ENCODE measurements at regions not wholly inside any gene's neighbourhood (a gene's known extent, or its start where the extent isn't known, plus 50 kb on each side); places are given as distances from the start of the nearest gene placed in this dataset.

DNA sequence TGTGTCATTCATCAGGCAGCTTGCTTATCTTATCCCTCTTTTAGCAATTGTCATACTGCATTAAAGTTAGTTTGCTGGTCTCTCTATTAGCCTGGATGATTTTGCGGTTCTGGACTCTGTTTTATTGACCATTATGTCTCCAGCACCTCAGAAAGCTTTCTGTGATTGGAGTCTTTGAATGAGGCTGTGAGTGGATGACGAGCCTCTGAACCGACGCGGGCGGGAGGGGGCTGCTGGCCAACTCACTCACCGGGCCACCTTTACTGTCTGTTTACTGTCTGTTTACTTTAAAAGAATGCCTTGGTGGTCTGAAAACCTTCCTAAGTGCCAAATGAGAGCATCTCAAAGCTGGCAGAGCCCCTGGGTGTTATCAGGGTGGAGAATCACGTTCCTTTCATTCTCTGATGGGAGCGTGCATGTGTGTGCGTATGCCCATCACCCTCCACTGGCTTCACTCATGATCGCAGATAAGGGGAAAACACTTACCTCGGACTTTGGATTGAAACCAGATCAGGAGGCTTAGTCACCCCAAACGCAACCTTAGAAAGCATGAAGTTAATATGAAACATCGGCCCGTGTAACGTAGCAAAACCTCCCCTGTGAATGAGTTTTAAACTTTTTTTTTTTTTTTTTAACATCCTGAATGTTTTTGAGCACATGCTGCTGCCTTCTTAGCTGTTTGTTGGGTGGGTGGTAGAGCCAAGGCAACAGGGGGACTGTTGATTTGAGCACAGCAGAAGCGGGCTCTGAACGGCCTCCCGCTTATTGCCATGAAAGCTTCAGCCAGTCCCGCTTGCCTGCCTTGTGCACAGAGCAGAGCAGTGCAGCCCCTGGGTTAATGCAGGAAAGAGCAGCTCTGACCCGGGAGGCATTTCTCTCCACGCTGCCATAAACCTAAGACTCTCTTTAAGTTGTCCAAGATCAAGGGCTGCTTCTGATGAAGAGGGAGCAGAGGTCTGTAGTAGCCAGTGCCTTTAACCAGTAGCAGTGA lies 173.6 kb downstream of the GADD45G start:
- intact Hi-C loops (cut with DNase I; ENCODE audit: low total_unique reads): no loop called here
- H3K9me3 ChIP-seq: no peaks in the 10 kb centered on the region
- H3K27ac ChIP-seq: no peak overlapping the region
- H3K4me1 ChIP-seq: no peaks in the 10 kb centered on the region
- peaks cover 0 to 5% of the 10 kb centered on the region in 2 donors for H3K27me3 ChIP-seq
- H3K36me3 ChIP-seq: no peaks in the 10 kb centered on the region
- TF ChIP-seq CTCF (IDR thresholded peaks at IDR 0.05) (no peak), POLR2A (IDR thresholded peaks at IDR 0.05) (no peak), POLR2AphosphoS5 (IDR thresholded peaks at IDR 0.05) (no peak)
- no peak for DNase-seq (ENCODE audit: low spot score in 2 of 2)
- H3K4me3 ChIP-seq: peak overlapping the region in 1 of 3 donors; percentile 25

DNA sequence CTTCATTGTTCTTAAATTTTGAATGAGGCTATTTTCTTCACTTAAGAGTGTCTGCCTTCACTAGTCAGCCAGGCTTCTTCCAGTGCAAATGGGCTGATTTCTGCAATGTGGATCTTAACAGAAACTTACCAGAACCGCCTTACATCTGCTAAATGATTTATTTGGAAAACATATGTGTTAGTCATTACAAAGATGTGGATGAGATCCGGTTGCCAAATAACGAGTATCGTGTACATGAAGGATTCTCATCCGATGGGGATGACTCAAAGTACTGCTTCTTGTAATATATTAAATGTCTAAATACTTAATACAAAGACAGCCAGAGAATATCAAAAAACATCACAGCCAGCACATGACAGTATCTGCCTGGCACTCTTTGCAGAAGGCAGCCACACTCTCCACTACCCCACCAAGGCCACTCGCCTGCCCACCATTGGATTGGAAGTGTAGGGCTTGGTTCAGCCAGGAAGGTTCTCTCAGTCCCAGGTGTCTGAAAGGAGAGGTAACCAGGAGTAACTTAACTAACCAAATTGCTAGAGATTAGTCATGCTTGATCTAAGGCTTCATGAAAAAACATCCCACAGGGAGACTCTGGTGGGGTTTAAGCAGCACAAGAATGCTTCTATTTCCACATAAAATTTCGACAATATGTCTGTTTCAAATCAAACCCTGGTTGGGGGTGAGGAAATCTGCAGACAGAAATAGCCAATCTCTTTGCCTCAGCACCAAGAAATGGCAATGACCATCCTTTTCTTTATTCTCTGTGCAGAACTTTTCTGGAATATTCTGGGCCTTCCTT lies 174.8 kb downstream of the GADD45G start:
- no peaks in the 10 kb centered on the region for H3K9me3 ChIP-seq
- no peak for DNase-seq (ENCODE audit: low spot score in 2 of 2)
- peaks cover 0 to 5% of the 10 kb centered on the region in 2 donors for H3K27me3 ChIP-seq
- H3K4me3 ChIP-seq: no peak overlapping the region
- no peaks in the 10 kb centered on the region for H3K36me3 ChIP-seq
- TF ChIP-seq POLR2A (IDR thresholded peaks at IDR 0.05): no peak
- no peak for TF ChIP-seq CTCF (IDR thresholded peaks at IDR 0.05)
- TF ChIP-seq POLR2AphosphoS5 (IDR thresholded peaks at IDR 0.05): no peak
- no peaks in the 10 kb centered on the region for H3K4me1 ChIP-seq
- H3K27ac ChIP-seq: no peak overlapping the region
- intact Hi-C loops (cut with DNase I; ENCODE audit: low total_unique reads): no loop called here

DNA sequence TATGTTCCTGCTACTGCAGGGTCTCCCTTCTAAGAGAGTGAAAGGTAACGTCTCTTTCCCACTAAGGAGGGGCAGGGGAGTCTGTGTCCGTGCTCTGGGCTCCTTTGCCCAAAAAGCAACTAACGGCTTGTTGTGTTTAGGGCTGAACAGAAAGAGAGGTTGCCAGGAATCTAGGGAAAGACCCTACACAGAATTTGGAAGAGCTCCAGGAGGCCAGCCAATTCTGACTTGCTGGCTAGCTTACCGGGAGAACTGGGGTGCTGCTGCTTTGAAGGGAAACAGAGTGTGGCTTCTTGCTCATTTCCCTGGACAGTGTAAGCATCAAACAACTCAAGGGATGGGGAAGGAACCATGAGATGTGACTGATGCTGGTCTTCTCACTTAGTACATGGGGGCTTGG lies 176.1 kb downstream of the GADD45G start:
- no peak for TF ChIP-seq POLR2AphosphoS5 (IDR thresholded peaks at IDR 0.05)
- TF ChIP-seq CTCF (IDR thresholded peaks at IDR 0.05): no peak
- TF ChIP-seq POLR2A (IDR thresholded peaks at IDR 0.05): no peak
- DNase-seq (ENCODE audit: low spot score in 2 of 2): no peak
- intact Hi-C loops (cut with DNase I; ENCODE audit: low total_unique reads): no loop called here
- no peaks in the 10 kb centered on the region for H3K9me3 ChIP-seq
- H3K36me3 ChIP-seq: no peaks in the 10 kb centered on the region
- no peaks in the 10 kb centered on the region for H3K4me1 ChIP-seq
- H3K27me3 ChIP-seq: peaks cover 0 to 5% of the 10 kb centered on the region in 2 donors
- no peak overlapping the region for H3K27ac ChIP-seq
- no peak overlapping the region for H3K4me3 ChIP-seq

DNA sequence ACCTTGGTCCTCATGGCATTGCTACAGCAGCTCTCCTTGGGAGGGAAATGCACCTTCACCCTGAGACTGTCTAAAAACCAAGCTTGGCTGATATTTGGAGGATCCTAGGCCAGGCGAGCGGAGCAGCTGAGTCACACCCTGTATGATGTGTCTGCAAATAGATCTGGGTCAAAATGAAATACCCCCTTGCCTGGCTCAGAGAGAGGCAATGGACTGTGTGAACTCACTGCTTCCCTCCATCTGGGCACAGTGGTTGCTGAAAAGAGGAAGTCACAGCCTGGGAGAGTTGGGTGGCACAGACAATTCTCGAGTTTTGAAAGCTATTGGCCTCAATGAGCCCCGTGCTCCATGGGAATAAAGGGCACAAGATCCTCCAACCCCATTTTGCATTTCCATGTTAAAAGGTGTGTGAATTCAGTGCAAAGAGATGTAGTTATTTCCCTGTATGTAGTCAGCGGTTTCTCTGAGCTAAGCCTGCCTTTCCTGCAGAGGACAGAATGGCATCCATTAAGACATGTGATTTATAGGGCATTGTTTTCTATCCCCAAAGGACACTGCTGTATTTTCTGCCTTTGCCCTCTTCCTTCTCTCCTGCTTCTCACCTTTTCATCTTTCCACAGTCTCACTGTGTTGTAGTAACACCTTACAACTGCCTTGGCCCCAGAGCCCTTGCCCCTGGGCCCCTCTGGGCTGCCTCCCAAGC lies 177.2 kb downstream of the GADD45G start:
- H3K4me1 ChIP-seq: no peaks in the 10 kb centered on the region
- intact Hi-C loops (cut with DNase I; ENCODE audit: low total_unique reads): no loop called here

More for the DNA sequence above, 177.2 kb downstream of the GADD45G start:
- Histone ChIP-seq H3K36me3 (no peaks in the 10 kb centered on the region), H3K4me3 (no peak overlapping the region), H3K9me3 (no peaks in the 10 kb centered on the region), H3K27me3 (peaks cover 0 to 5% of the 10 kb centered on the region in 2 donors), H3K27ac (no peak overlapping the region)
- DNase-seq (ENCODE audit: low spot score in 2 of 2): no peak
- TF ChIP-seq POLR2A (IDR thresholded peaks at IDR 0.05): no peak
- TF ChIP-seq CTCF (IDR thresholded peaks at IDR 0.05): no peak
- no peak for TF ChIP-seq POLR2AphosphoS5 (IDR thresholded peaks at IDR 0.05)

Measured in breast epithelium (tissue), 4 donors.